ENCODE measurements at regions not wholly inside any gene's neighbourhood (a gene's known extent, or its start where the extent isn't known, plus 50 kb on each side); places are given as distances from the start of the nearest gene placed in this dataset.

GRCh38 chr2:128560718-128561117 is 242.1 kb upstream of the HS6ST1 start:
- TF ChIP-seq POLR2AphosphoS5 (IDR thresholded peaks at IDR 0.05; ENCODE audit: low read depth, low read length) (no peak), POLR2A (IDR thresholded peaks at IDR 0.05; ENCODE audit: low read depth, low read length) (no peak)
